WTC11 (cell line): ENCODE measurements at regions not wholly inside any gene's neighbourhood (a gene's known extent, or its start where the extent isn't known, plus 50 kb on each side); places are given as distances from the start of the nearest gene placed in this dataset.

ENCODE experiments used
- ATAC-seq: fragments of 200-7000 bp; cut with Tn5 transposase; 2 replicates; pipeline ENCODE4 v1.10.0; 2021; ENCODE audit warnings: mild to moderate bottlenecking, moderate library complexity
- CTCF ChIA-PET: fragments of 300-600 bp; sonication (Branson Sonifier 250); formaldehyde crosslinking; loops from one replicate; lab custom pipeline; 2021; ENCODE audit warnings: antibody characterized with exemption; lab: Charles Lee
- POLR2A ChIA-PET: fragments of 350-600 bp; sonication (Branson Sonifier 250); formaldehyde crosslinking; loops from one replicate; lab custom pipeline; 2021; ENCODE audit warnings: antibody characterized with exemption; lab: Charles Lee
- DNase-seq: peaks from one replicate; pipeline ENCODE4 v3.0.0; 2021; ENCODE audit warnings: low spot score
- H3K27ac Mint-ChIP-seq: 2 replicates; pipeline ENCODE4 v1.8.0; 2021; ENCODE audit warnings: mixed read lengths
- H3K27me3 Mint-ChIP-seq: 2 replicates; pipeline ENCODE4 v1.8.0; 2021; ENCODE audit warnings: low read depth, mild to moderate bottlenecking, moderate library complexity, mixed read lengths
- H3K36me3 Mint-ChIP-seq: 2 replicates; pipeline ENCODE4 v1.8.0; 2021; ENCODE audit warnings: mixed read lengths
- H3K4me1 Mint-ChIP-seq: 2 replicates; pipeline ENCODE4 v1.8.0; 2022; ENCODE audit warnings: mixed read lengths
- H3K4me3 Mint-ChIP-seq: 2 replicates; pipeline ENCODE4 v1.8.0; 2021; ENCODE audit warnings: mild to moderate bottlenecking, moderate library complexity, mixed read lengths
- H3K9me3 Mint-ChIP-seq: 2 replicates; pipeline ENCODE4 v1.8.0; 2021; ENCODE audit warnings: mixed read lengths
- ATF3 ChIP-seq: sonication (generic); formaldehyde crosslinking; conservative IDR thresholded peaks from 2 replicates; pipeline ENCODE4 v1.8.1; 2022; ENCODE audit warnings: mild to moderate bottlenecking, missing genetic modification reagents
- CBFB ChIP-seq: sonication (generic); formaldehyde crosslinking; IDR thresholded peaks from 2 replicates; pipeline ENCODE4 v1.8.1; 2022; ENCODE audit warnings: mild to moderate bottlenecking, low read depth, missing genetic modification reagents
- KAT7 ChIP-seq: sonication (generic); formaldehyde crosslinking; IDR thresholded peaks from 2 replicates; pipeline ENCODE4 v1.8.1; 2023; ENCODE audit warnings: missing genetic modification reagents, mild to moderate bottlenecking, borderline replicate concordance
- MLX ChIP-seq: sonication (generic); formaldehyde crosslinking; IDR thresholded peaks from 2 replicates; pipeline ENCODE4 v1.8.1; 2023; ENCODE audit warnings: mild to moderate bottlenecking, missing genetic modification reagents, moderate library complexity
- NR1H2 ChIP-seq: sonication (generic); formaldehyde crosslinking; IDR thresholded peaks from 2 replicates; pipeline ENCODE4 v1.9.0; 2021; ENCODE audit warnings: mild to moderate bottlenecking, moderate library complexity, missing genetic modification reagents
- NR3C1 ChIP-seq: sonication (generic); formaldehyde crosslinking; conservative IDR thresholded peaks from 2 replicates; pipeline ENCODE4 v1.8.1; 2023; ENCODE audit warnings: low read depth, mild to moderate bottlenecking, missing genetic modification reagents
- OVOL2 ChIP-seq: fragments of 250-450 bp; sonication (Bioruptor Pico); IDR thresholded peaks from 2 replicates; pipeline ENCODE4 v1.9.0; 2021; ENCODE audit warnings: mild to moderate bottlenecking, borderline replicate concordance
- TCF7 ChIP-seq: sonication (generic); formaldehyde crosslinking; IDR thresholded peaks from 2 replicates; pipeline ENCODE4 v1.8.0; 2022; ENCODE audit warnings: mild to moderate bottlenecking, low read depth, missing genetic modification reagents, moderate library complexity
- ZNF121 ChIP-seq: sonication (generic); formaldehyde crosslinking; IDR thresholded peaks from 2 replicates; pipeline ENCODE4 v1.8.0; 2023; ENCODE audit warnings: missing genetic modification reagents
- ZNF423 ChIP-seq: fragments of 250-450 bp; sonication (Bioruptor Pico); IDR thresholded peaks from 2 replicates; pipeline ENCODE4 v2.1.2; 2022; ENCODE audit warnings: mild to moderate bottlenecking, moderate library complexity
- ZNF425 ChIP-seq: fragments of 250-450 bp; sonication (Bioruptor Pico); conservative IDR thresholded peaks from 2 replicates; pipeline ENCODE4 v1.9.0; 2021; ENCODE audit warnings: mild to moderate bottlenecking
- TF ChIP-seq, protein P1 (sequence below): sonication (generic); formaldehyde crosslinking; IDR thresholded peaks from 2 replicates; pipeline ENCODE4 v1.8.0; 2022; ENCODE audit warnings: mild to moderate bottlenecking, missing genetic modification reagents
- TF ChIP-seq, protein P2 (sequence below): sonication (generic); formaldehyde crosslinking; IDR thresholded peaks from 2 replicates; pipeline ENCODE4 v1.8.1; 2022; ENCODE audit warnings: low read depth, missing genetic modification reagents, borderline replicate concordance
- TF ChIP-seq, protein P3 (sequence below): sonication (generic); formaldehyde crosslinking; IDR thresholded peaks from 2 replicates; pipeline ENCODE4 v1.8.1; 2023; ENCODE audit warnings: mild to moderate bottlenecking, missing genetic modification reagents
- TF ChIP-seq, protein P4 (sequence below): sonication (generic); formaldehyde crosslinking; IDR thresholded peaks from 2 replicates; pipeline ENCODE4 v1.8.1; 2022; ENCODE audit warnings: low read depth, mild to moderate bottlenecking, moderate library complexity, missing genetic modification reagents, borderline replicate concordance

- TF ChIP-seq ZNF425 (CRISPR knock-in tag) (no peak), OVOL2 (CRISPR knock-in tag) (no peak), ZNF423 (CRISPR knock-in tag) (no peak), KAT7 (CRISPR knock-in tag) (no peak)
- TF ChIP-seq, protein P1, sequence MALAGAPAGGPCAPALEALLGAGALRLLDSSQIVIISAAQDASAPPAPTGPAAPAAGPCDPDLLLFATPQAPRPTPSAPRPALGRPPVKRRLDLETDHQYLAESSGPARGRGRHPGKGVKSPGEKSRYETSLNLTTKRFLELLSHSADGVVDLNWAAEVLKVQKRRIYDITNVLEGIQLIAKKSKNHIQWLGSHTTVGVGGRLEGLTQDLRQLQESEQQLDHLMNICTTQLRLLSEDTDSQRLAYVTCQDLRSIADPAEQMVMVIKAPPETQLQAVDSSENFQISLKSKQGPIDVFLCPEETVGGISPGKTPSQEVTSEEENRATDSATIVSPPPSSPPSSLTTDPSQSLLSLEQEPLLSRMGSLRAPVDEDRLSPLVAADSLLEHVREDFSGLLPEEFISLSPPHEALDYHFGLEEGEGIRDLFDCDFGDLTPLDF (CRISPR knock-in tag), result no peak
Measured at GRCh38 chr6:21429291-21429690, 164.3 kb upstream of the SOX4 start (continued).

DNA sequence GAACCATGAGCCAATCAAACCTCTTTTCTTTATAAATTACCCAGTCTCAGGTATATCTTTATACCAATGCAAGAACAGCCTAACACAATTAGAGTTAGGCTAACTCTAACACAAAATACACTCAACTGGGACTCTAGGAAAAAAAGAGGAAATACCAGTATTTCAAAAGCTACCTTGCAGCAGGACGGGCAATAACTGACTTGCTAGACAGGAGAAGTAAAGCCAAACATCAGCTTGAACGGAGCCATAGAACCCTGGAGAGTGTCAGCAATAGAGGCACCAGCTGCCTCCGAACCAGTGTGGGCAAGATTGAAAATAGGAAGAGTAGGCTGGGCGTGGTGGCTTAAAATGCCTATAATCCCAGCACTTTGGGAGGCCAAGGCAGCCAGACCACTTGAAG is 162.0 kb upstream of the SOX4 start:
- H3K36me3 Mint-ChIP-seq, result peaks cover 4% of the 10 kb centered on the region
- H3K4me3 Mint-ChIP-seq, result no peak overlapping the region
- H3K27ac Mint-ChIP-seq, result no peak overlapping the region
- peaks cover 4% of the 10 kb centered on the region for H3K4me1 Mint-ChIP-seq
- DNase-seq (no peak), ATAC-seq (no peak)
- TF ChIP-seq, protein P2, sequence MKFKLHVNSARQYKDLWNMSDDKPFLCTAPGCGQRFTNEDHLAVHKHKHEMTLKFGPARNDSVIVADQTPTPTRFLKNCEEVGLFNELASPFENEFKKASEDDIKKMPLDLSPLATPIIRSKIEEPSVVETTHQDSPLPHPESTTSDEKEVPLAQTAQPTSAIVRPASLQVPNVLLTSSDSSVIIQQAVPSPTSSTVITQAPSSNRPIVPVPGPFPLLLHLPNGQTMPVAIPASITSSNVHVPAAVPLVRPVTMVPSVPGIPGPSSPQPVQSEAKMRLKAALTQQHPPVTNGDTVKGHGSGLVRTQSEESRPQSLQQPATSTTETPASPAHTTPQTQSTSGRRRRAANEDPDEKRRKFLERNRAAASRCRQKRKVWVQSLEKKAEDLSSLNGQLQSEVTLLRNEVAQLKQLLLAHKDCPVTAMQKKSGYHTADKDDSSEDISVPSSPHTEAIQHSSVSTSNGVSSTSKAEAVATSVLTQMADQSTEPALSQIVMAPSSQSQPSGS (CRISPR knock-in tag), result no peak
- TF ChIP-seq NR1H2, result no peak
- no peak for TF ChIP-seq CBFB
- no peak for TF ChIP-seq ZNF425 (CRISPR knock-in tag)
- no peak for TF ChIP-seq NR3C1 (CRISPR knock-in tag)
- TF ChIP-seq ATF3, result no peak
- TF ChIP-seq MLX, result no peak
- no peak for TF ChIP-seq OVOL2 (CRISPR knock-in tag)
- TF ChIP-seq, protein P3, sequence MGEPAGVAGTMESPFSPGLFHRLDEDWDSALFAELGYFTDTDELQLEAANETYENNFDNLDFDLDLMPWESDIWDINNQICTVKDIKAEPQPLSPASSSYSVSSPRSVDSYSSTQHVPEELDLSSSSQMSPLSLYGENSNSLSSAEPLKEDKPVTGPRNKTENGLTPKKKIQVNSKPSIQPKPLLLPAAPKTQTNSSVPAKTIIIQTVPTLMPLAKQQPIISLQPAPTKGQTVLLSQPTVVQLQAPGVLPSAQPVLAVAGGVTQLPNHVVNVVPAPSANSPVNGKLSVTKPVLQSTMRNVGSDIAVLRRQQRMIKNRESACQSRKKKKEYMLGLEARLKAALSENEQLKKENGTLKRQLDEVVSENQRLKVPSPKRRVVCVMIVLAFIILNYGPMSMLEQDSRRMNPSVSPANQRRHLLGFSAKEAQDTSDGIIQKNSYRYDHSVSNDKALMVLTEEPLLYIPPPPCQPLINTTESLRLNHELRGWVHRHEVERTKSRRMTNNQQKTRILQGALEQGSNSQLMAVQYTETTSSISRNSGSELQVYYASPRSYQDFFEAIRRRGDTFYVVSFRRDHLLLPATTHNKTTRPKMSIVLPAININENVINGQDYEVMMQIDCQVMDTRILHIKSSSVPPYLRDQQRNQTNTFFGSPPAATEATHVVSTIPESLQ, result no peak
- no peak for TF ChIP-seq ZNF121 (CRISPR knock-in tag)
- TF ChIP-seq, protein P4, sequence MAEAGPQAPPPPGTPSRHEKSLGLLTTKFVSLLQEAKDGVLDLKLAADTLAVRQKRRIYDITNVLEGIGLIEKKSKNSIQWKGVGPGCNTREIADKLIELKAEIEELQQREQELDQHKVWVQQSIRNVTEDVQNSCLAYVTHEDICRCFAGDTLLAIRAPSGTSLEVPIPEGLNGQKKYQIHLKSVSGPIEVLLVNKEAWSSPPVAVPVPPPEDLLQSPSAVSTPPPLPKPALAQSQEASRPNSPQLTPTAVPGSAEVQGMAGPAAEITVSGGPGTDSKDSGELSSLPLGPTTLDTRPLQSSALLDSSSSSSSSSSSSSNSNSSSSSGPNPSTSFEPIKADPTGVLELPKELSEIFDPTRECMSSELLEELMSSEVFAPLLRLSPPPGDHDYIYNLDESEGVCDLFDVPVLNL (CRISPR knock-in tag), result no peak
- TF ChIP-seq TCF7 (CRISPR knock-in tag), result no peak
- ChIA-PET POLR2A (no interaction called here), CTCF (no interaction called here)
- H3K9me3 Mint-ChIP-seq, result peaks cover 21% of the 10 kb centered on the region
- no peaks in the 10 kb centered on the region for H3K27me3 Mint-ChIP-seq
